GM06990 (cell line): ENCODE measurements at regions not wholly inside any gene's neighbourhood (a gene's known extent, or its start where the extent isn't known, plus 50 kb on each side); places are given as distances from the start of the nearest gene placed in this dataset.

ENCODE experiments used
- DNase-seq: peaks from one replicate; pipeline ENCODE4 v3.0.0-alpha.2; 2011; ENCODE audit not compliant: insufficient read length; ENCODE audit errors: extremely low read depth
- H3K27me3 ChIP-seq: replicated peaks from 2 replicates; pipeline ENCODE4 v1.6.0; 2011; ENCODE audit warnings: low read length; ENCODE audit not compliant: control insufficient read depth, insufficient read depth
- H3K36me3 ChIP-seq: 2 replicates; pipeline ENCODE4 v1.5.1; 2011; ENCODE audit warnings: low read length; ENCODE audit not compliant: control insufficient read depth, insufficient read depth
- H3K4me3 ChIP-seq: replicated peaks from 2 replicates; pipeline ENCODE4 v1.5.1; 2011; ENCODE audit warnings: low read depth, mild to moderate bottlenecking, control low read depth, low read length
- CTCF ChIP-seq: IDR thresholded peaks from 2 replicates; pipeline ENCODE4 v1.5.1; 2011; ENCODE audit warnings: low read length, control low read depth, mild to moderate bottlenecking, inconsistent platforms; ENCODE audit not compliant: insufficient read depth, poor library complexity, severe bottlenecking

- H3K27me3 ChIP-seq = no peaks in the 10 kb centered on the region
- no peaks in the 10 kb centered on the region for H3K36me3 ChIP-seq
- no peak for DNase-seq
- TF ChIP-seq CTCF = no peak
- H3K4me3 ChIP-seq = no peak overlapping the region
Measured at GRCh38 chr16:79971237-79971572, 370.7 kb upstream of the MAF start.

GRCh38 chr16:79970551-79971236 lies 370.2 kb upstream of the MAF start:
- DNase-seq = no peak
- no peaks in the 10 kb centered on the region for H3K27me3 ChIP-seq
- TF ChIP-seq CTCF = no peak
- no peak overlapping the region for H3K4me3 ChIP-seq
- no peaks in the 10 kb centered on the region for H3K36me3 ChIP-seq

- H3K36me3 ChIP-seq = no peaks in the 10 kb centered on the region
- TF ChIP-seq CTCF = no peak
- H3K27me3 ChIP-seq = no peaks in the 10 kb centered on the region
- no peak for DNase-seq
- H3K4me3 ChIP-seq = no peak overlapping the region
Measured at GRCh38 chr16:79970087-79970486, 369.6 kb upstream of the MAF start.

GRCh38 chr16:79969458-79969857 lies 368.9 kb upstream of the MAF start:
- Histone ChIP-seq H3K27me3 (no peaks in the 10 kb centered on the region), H3K36me3 (no peaks in the 10 kb centered on the region), H3K4me3 (no peak overlapping the region)
- no peak for DNase-seq
- TF ChIP-seq CTCF = no peak

GRCh38 chr16:79966226-79966625 lies 365.7 kb upstream of the MAF start:
- H3K4me3 ChIP-seq = no peak overlapping the region
- no peak for DNase-seq
- no peaks in the 10 kb centered on the region for H3K27me3 ChIP-seq
- TF ChIP-seq CTCF = no peak
- no peaks in the 10 kb centered on the region for H3K36me3 ChIP-seq

- no peak for TF ChIP-seq CTCF
- no peaks in the 10 kb centered on the region for H3K27me3 ChIP-seq
- no peak for DNase-seq
- no peaks in the 10 kb centered on the region for H3K36me3 ChIP-seq
- no peak overlapping the region for H3K4me3 ChIP-seq
Measured at GRCh38 chr16:79965718-79966117, 365.2 kb upstream of the MAF start.
